ENCODE measurements at regions not wholly inside any gene's neighbourhood (a gene's known extent, or its start where the extent isn't known, plus 50 kb on each side); places are given as distances from the start of the nearest gene placed in this dataset.

GRCh38 chr20:48156951-48157700, 371.8 kb upstream of the SULF2 start:
- no peak for DNase-seq

- DNase-seq, result no peak
These were observed 371.2 kb upstream of the SULF2 start for GRCh38 chr20:48156521-48156920.

- no peak for DNase-seq
These were observed 370.0 kb upstream of the SULF2 start for GRCh38 chr20:48155268-48155667.

GRCh38 chr20:48154040-48154765, 368.9 kb upstream of the SULF2 start:
- no peak for DNase-seq

- no peak for DNase-seq
These were observed 368.2 kb upstream of the SULF2 start for GRCh38 chr20:48153523-48153922.

GRCh38 chr20:48153103-48153502, 367.8 kb upstream of the SULF2 start:
- DNase-seq, result no peak

- DNase-seq, result no peak
These were observed 365.3 kb upstream of the SULF2 start for GRCh38 chr20:48150568-48150967.

GRCh38 chr20:48149902-48150301, 364.6 kb upstream of the SULF2 start:
- no peak for DNase-seq

- DNase-seq, result no peak
These were observed 363.8 kb upstream of the SULF2 start for GRCh38 chr20:48148916-48149672.

- no peak for DNase-seq
These were observed 362.7 kb upstream of the SULF2 start for GRCh38 chr20:48148020-48148419.

- DNase-seq, result no peak
These were observed 362.0 kb upstream of the SULF2 start for GRCh38 chr20:48147311-48147710.

- no peak for DNase-seq
These were observed 361.6 kb upstream of the SULF2 start for GRCh38 chr20:48146877-48147276.

- DNase-seq, result no peak
These were observed 361.0 kb upstream of the SULF2 start for GRCh38 chr20:48146308-48146707.

GRCh38 chr20:48143435-48144081, 358.3 kb upstream of the SULF2 start:
- no peak for DNase-seq

GRCh38 chr20:48142516-48142773, 357.2 kb upstream of the SULF2 start:
- no peak for DNase-seq

- DNase-seq, result no peak
These were observed 356.6 kb upstream of the SULF2 start for GRCh38 chr20:48141660-48142515.

- DNase-seq, result no peak
These were observed 354.2 kb upstream of the SULF2 start for GRCh38 chr20:48139262-48140041.

GRCh38 chr20:48132834-48133233, 347.6 kb upstream of the SULF2 start:
- DNase-seq, result no peak

GRCh38 chr20:48131581-48131980, 346.3 kb upstream of the SULF2 start:
- DNase-seq, result peak; percentile 77

GRCh38 chr20:48129345-48129942, 344.2 kb upstream of the SULF2 start:
- peak; percentile 56 for DNase-seq
